ENCODE measurements at regions not wholly inside any gene's neighbourhood (a gene's known extent, or its start where the extent isn't known, plus 50 kb on each side); places are given as distances from the start of the nearest gene placed in this dataset.

GRCh38 chrX:1074172-1074571 is 138.3 kb downstream of the CRLF2 start:
- TF ChIP-seq POLR2A (IDR thresholded peaks at IDR 0.05): no peak
- TF ChIP-seq, protein P1, sequence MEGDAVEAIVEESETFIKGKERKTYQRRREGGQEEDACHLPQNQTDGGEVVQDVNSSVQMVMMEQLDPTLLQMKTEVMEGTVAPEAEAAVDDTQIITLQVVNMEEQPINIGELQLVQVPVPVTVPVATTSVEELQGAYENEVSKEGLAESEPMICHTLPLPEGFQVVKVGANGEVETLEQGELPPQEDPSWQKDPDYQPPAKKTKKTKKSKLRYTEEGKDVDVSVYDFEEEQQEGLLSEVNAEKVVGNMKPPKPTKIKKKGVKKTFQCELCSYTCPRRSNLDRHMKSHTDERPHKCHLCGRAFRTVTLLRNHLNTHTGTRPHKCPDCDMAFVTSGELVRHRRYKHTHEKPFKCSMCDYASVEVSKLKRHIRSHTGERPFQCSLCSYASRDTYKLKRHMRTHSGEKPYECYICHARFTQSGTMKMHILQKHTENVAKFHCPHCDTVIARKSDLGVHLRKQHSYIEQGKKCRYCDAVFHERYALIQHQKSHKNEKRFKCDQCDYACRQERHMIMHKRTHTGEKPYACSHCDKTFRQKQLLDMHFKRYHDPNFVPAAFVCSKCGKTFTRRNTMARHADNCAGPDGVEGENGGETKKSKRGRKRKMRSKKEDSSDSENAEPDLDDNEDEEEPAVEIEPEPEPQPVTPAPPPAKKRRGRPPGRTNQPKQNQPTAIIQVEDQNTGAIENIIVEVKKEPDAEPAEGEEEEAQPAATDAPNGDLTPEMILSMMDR (IDR thresholded peaks at IDR 0.05): no peak

Data from adrenal gland (tissue), 5 donors.